ENCODE measurements at regions not wholly inside any gene's neighbourhood (a gene's known extent, or its start where the extent isn't known, plus 50 kb on each side); places are given as distances from the start of the nearest gene placed in this dataset.

DNA sequence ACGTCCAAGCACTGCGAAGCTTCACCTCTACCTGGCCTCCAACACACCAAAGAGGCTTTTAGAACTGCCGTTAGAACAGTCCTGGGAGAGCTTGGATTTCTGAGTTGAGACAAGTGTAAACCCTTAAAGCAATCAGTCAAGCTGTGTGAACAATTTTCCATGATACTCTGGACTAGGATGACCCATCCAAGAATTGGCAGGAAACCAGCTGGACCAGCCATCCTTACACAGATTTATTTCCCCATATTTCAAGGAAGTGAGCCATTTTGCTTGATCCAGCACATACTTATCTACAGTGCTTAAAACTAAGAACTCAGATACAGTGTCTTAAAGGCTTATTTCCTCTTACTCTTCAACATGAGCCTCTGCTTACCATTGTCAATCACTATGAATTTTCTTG is 340.7 kb upstream of the HS3ST1 start:
- Histone ChIP-seq H3K4me3 (ENCODE audit: extremely low read depth in 1 of 4, insufficient read depth in 2 of 4, low read depth in 3 of 4, low read length in 4 of 4) (no peak overlapping the region), H4K91ac (replicated peaks; ENCODE audit: insufficient read length, low read length) (no peak overlapping the region), H3K4ac (replicated peaks; ENCODE audit: insufficient read length, low read depth, low read length) (no peak overlapping the region), H3K23me2 (ENCODE audit: low read depth, low read length) (no peaks in the 10 kb centered on the region), H4K5ac (ENCODE audit: insufficient read length, low read depth, low read length) (no peak overlapping the region), H2AK5ac (ENCODE audit: low read depth, low read length) (no peak overlapping the region), H3K9me3 (ENCODE audit: insufficient read depth in 2 of 2, low read depth in 1 of 2, low read length in 1 of 2) (peaks cover 0 to 7% of the 10 kb centered on the region in 2 experiments; a peak in 1 of 4 replicates), H3K4me1 (replicated peaks in 1 of 4; ENCODE audit: control insufficient read depth in 3 of 4, insufficient read depth in 4 of 4, low read length in 3 of 4) (no peaks in the 10 kb centered on the region), H3K79me1 (ENCODE audit: low read depth, low read length) (no peaks in the 10 kb centered on the region), H4K8ac (ENCODE audit: extremely low read depth, insufficient read depth, low read length) (no peak overlapping the region), H2AFZ (ENCODE audit: low read length) (no peak overlapping the region), H2BK120ac (replicated peaks; ENCODE audit: low read depth, low read length) (no peak overlapping the region), H4K20me1 (replicated peaks in 1 of 2; ENCODE audit: control insufficient read depth in 1 of 2, insufficient read depth in 2 of 2, low read length in 2 of 2) (no peaks in the 10 kb centered on the region), H3K79me2 (ENCODE audit: control insufficient read depth in 1 of 2, insufficient read depth in 2 of 2, low read length in 2 of 2) (no peaks in the 10 kb centered on the region), H3K23ac (ENCODE audit: insufficient read length) (no peak overlapping the region), H3K56ac (replicated peaks; ENCODE audit: insufficient read length, low read depth, low read length) (no peak overlapping the region), H2BK15ac (ENCODE audit: low read length) (no peak overlapping the region), H3K9ac (replicated peaks in 1 of 4; ENCODE audit: extremely low read depth in 1 of 4, low read depth in 3 of 4, low read length in 3 of 4) (no peak overlapping the region), H3K4me2 (ENCODE audit: insufficient read depth in 1 of 2, low read depth in 2 of 2, low read length in 2 of 2) (no peak overlapping the region), H3K36me3 (ENCODE audit: control insufficient read depth in 2 of 4, insufficient read depth in 4 of 4, low read length in 3 of 4) (no peaks in the 10 kb centered on the region), H3K14ac (ENCODE audit: insufficient read length) (no peak overlapping the region), H3K18ac (ENCODE audit: extremely low read depth, low read length) (no peak overlapping the region), H3K27ac (ENCODE audit: low read depth, low read length) (no peak overlapping the region), H3K27me3 (replicated peaks in 1 of 4; ENCODE audit: control insufficient read depth in 3 of 4, extremely low read depth in 1 of 4, insufficient read depth in 3 of 4, low read length in 3 of 4) (no peaks in the 10 kb centered on the region), H2BK12ac (ENCODE audit: low read depth, low read length) (no peak overlapping the region), H2BK20ac (ENCODE audit: low read length) (no peak overlapping the region), H2BK5ac (ENCODE audit: low read depth, low read length) (no peak overlapping the region)
- FAIRE-seq, result no peak
- TF ChIP-seq RAD21 (IDR thresholded peaks at IDR 0.05 in 1 of 2, conservative IDR thresholded peaks at IDR 0.05 in 1 of 2; ENCODE audit: low read depth in 2 of 2, low read length in 2 of 2) (no peak), POU5F1 (IDR thresholded peaks at IDR 0.05; ENCODE audit: low read depth, low read length) (no peak), KDM4A (IDR thresholded peaks at IDR 0.05; ENCODE audit: low read depth, low read length, severe bottlenecking) (no peak), NANOG (IDR thresholded peaks at IDR 0.05; ENCODE audit: insufficient read depth, low read depth, low read length, poor library complexity, severe bottlenecking) (no peak), CHD1 (IDR thresholded peaks at IDR 0.05; ENCODE audit: low read depth, low read length) (no peak), NRF1 (IDR thresholded peaks at IDR 0.05; ENCODE audit: low read depth, low read length) (no peak), POLR2A (IDR thresholded peaks at IDR 0.05; ENCODE audit: control extremely low read depth in 1 of 2, low read depth in 2 of 2, low read length in 2 of 2) (no peak), EGR1 (IDR thresholded peaks at IDR 0.05; ENCODE audit: borderline replicate concordance, low read depth, low read length) (no peak)
- TF ChIP-seq, protein P1, sequence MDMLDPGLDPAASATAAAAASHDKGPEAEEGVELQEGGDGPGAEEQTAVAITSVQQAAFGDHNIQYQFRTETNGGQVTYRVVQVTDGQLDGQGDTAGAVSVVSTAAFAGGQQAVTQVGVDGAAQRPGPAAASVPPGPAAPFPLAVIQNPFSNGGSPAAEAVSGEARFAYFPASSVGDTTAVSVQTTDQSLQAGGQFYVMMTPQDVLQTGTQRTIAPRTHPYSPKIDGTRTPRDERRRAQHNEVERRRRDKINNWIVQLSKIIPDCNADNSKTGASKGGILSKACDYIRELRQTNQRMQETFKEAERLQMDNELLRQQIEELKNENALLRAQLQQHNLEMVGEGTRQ (IDR thresholded peaks at IDR 0.05; ENCODE audit: low read length), result no peak
- 94% methylated on average over 3 of the region's 3 CpGs; no CpG with 5 or more reads in 1 of the 2 experiments for WGBS, 2 experiments (ENCODE audit: extremely low coverage in 1 of 2, insufficient coverage in 1 of 2, insufficient read length in 1 of 2, insufficient replicate concordance in 2 of 2, low coverage in 1 of 2, low lambda C conversion rate in 2 of 2, missing lambda C conversion rate in 1 of 2)
- POLR2A ChIA-PET (ENCODE audit: partially characterized antibody), result no interaction called here
- CTCF ChIA-PET (ENCODE audit: partially characterized antibody), result interaction anchor here (0.7 to 4.4 kb wide), 5 partner anchors 8 to 864 kb away, joined by 3 to 30 read pairs (median 3); no protein-coding TSS in a partner anchor
- no peak for DNase-seq (ENCODE audit: low read depth in 1 of 2, low spot score in 2 of 2)
